ENCODE measurements at regions not wholly inside any gene's neighbourhood (a gene's known extent, or its start where the extent isn't known, plus 50 kb on each side); places are given as distances from the start of the nearest gene placed in this dataset.

DNA sequence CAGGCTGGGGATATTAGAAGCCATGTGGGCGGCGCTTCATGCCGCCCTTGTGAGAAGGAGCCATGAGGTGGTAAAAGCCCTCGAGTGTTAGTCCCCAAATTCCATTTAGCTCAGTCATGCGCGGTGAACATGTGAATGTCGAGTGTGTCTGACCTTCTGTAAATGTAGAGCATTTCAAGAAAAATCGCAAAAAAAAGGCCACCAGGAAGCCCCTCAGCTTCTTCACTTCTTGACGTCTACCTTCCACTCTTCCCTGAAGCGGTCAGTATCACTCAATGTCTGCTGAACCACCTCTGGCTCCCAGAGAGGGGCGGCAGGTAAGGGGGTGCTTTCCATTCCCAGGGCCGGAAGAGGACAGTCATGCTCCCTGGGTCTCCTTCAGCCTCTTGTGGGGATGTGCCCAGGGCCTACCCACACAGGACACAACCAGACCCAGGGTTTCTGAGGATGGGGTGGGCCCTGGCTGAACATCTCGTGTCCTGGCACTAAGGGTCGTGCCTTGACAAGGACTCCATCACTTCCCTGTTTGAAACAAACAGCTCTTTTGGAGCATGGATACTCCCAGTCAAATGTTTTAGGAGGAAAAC, 274.9 kb downstream of the FAM43A start (continued):
- TF ChIP-seq CCAR2 (optimal IDR thresholded peaks at IDR 0.05; ENCODE audit: low read depth, low read length) (no peak), FIP1L1 (IDR thresholded peaks at IDR 0.05; ENCODE audit: borderline replicate concordance, insufficient read depth, low read depth, low read length) (no peak), KLF6 (CRISPR knock-in tag; IDR thresholded peaks at IDR 0.05) (no peak), FOXP1 (IDR thresholded peaks at IDR 0.05) (no peak), FOXP1 (CRISPR knock-in tag; IDR thresholded peaks at IDR 0.05) (no peak), ZNF772 (CRISPR knock-in tag; IDR thresholded peaks at IDR 0.05) (no peak), NPAS2 (CRISPR knock-in tag; IDR thresholded peaks at IDR 0.05; ENCODE audit: borderline replicate concordance) (no peak), ZNF451 (CRISPR knock-in tag; IDR thresholded peaks at IDR 0.05) (no peak), ZNF333 (CRISPR knock-in tag; IDR thresholded peaks at IDR 0.05; ENCODE audit: borderline replicate concordance) (no peak), SRSF4 (IDR thresholded peaks at IDR 0.05; ENCODE audit: low read depth, low read length, poor library complexity, severe bottlenecking) (no peak), ZNF292 (CRISPR knock-in tag; IDR thresholded peaks at IDR 0.05; ENCODE audit: borderline replicate concordance, low read depth) (no peak), MAFK (conservative IDR thresholded peaks at IDR 0.05 in 1 of 2, IDR thresholded peaks at IDR 0.05 in 1 of 2; ENCODE audit: low read length in 2 of 2) (no peak)
- TF ChIP-seq, protein P1, sequence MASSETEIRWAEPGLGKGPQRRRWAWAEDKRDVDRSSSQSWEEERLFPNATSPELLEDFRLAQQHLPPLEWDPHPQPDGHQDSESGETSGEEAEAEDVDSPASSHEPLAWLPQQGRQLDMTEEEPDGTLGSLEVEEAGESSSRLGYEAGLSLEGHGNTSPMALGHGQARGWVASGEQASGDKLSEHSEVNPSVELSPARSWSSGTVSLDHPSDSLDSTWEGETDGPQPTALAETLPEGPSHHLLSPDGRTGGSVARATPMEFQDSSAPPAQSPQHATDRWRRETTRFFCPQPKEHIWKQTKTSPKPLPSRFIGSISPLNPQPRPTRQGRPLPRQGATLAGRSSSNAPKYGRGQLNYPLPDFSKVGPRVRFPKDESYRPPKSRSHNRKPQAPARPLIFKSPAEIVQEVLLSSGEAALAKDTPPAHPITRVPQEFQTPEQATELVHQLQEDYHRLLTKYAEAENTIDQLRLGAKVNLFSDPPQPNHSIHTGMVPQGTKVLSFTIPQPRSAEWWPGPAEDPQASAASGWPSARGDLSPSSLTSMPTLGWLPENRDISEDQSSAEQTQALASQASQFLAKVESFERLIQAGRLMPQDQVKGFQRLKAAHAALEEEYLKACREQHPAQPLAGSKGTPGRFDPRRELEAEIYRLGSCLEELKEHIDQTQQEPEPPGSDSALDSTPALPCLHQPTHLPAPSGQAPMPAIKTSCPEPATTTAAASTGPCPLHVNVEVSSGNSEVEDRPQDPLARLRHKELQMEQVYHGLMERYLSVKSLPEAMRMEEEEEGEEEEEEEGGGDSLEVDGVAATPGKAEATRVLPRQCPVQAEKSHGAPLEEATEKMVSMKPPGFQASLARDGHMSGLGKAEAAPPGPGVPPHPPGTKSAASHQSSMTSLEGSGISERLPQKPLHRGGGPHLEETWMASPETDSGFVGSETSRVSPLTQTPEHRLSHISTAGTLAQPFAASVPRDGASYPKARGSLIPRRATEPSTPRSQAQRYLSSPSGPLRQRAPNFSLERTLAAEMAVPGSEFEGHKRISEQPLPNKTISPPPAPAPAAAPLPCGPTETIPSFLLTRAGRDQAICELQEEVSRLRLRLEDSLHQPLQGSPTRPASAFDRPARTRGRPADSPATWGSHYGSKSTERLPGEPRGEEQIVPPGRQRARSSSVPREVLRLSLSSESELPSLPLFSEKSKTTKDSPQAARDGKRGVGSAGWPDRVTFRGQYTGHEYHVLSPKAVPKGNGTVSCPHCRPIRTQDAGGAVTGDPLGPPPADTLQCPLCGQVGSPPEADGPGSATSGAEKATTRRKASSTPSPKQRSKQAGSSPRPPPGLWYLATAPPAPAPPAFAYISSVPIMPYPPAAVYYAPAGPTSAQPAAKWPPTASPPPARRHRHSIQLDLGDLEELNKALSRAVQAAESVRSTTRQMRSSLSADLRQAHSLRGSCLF (CRISPR knock-in tag; IDR thresholded peaks at IDR 0.05; ENCODE audit: borderline replicate concordance) = no peak
